AG09309 (cell line): ENCODE measurements at regions not wholly inside any gene's neighbourhood (a gene's known extent, or its start where the extent isn't known, plus 50 kb on each side); places are given as distances from the start of the nearest gene placed in this dataset.

Experiments used
- DNase-seq: peaks from one replicate; pipeline ENCODE4 v3.0.0-alpha.2; 2010; ENCODE audit warnings: low read depth
- H3K4me3 ChIP-seq: 2 replicates; pipeline ENCODE4 v1.5.1; 2011; ENCODE audit warnings: mild to moderate bottlenecking, low read depth, low read length, moderate library complexity; ENCODE audit not compliant: control insufficient read depth
- CTCF ChIP-seq: IDR thresholded peaks from 2 replicates; pipeline ENCODE4 v1.5.1; 2011; ENCODE audit warnings: mild to moderate bottlenecking, low read depth, low read length, inconsistent platforms; ENCODE audit not compliant: insufficient read depth, control insufficient read depth; ENCODE audit errors: missing control alignments

- H3K4me3 ChIP-seq, result no peak overlapping the region
- no peak for TF ChIP-seq CTCF
- no peak for DNase-seq
These were observed 121.0 kb downstream of the AKAP11 start for GRCh38 chr13:42392716-42393572.

- no peak for TF ChIP-seq CTCF
- no peak for DNase-seq
- H3K4me3 ChIP-seq, result no peak overlapping the region
These were observed 121.8 kb downstream of the AKAP11 start for GRCh38 chr13:42393573-42394360.

GRCh38 chr13:42394361-42394708 is 122.4 kb downstream of the AKAP11 start:
- no peak for TF ChIP-seq CTCF
- H3K4me3 ChIP-seq, result no peak overlapping the region
- DNase-seq, result no peak

- no peak overlapping the region for H3K4me3 ChIP-seq
- TF ChIP-seq CTCF, result no peak
- DNase-seq, result no peak
These were observed 122.7 kb downstream of the AKAP11 start for GRCh38 chr13:42394711-42395085.

- no peak for TF ChIP-seq CTCF
- no peak overlapping the region for H3K4me3 ChIP-seq
- no peak for DNase-seq
These were observed 123.3 kb downstream of the AKAP11 start for GRCh38 chr13:42395086-42395821.

GRCh38 chr13:42396501-42396900 is 124.5 kb downstream of the AKAP11 start:
- TF ChIP-seq CTCF, result no peak
- DNase-seq, result no peak
- no peak overlapping the region for H3K4me3 ChIP-seq
